Spleen (tissue), 7 donors: ENCODE measurements at regions not wholly inside any gene's neighbourhood (a gene's known extent, or its start where the extent isn't known, plus 50 kb on each side); places are given as distances from the start of the nearest gene placed in this dataset.

Experiments used
- POLR2A ChIP-seq, 3 donors: fragments of 450-650 bp; IDR thresholded peaks; one replicate each; pipeline ENCODE4 v1.5.1; 2017; ENCODE audit warnings: antibody characterized with exemption in 3 of 3, mild to moderate bottlenecking in 1 of 3
- TF ChIP-seq, protein P1 (sequence below), 11 experiments: fragments of 200-600 bp in 7 of 11; fragments of 450-650 bp in 4 of 11; sonication (generic) in 4 of 11; IDR thresholded peaks in 8 of 11; conservative IDR thresholded peaks in 3 of 11; 1 replicate in 7 of 11; 2 replicates in 4 of 11; pipeline versions ENCODE4 v1.4.0 to v1.8.0; 2016 to 2021; ENCODE audit warnings: antibody characterized with exemption in 11 of 11, inconsistent platforms in 4 of 11, mild to moderate bottlenecking in 1 of 11
- donor health status: DM: no; HTN: no; CAD: no; lungs with moderate emphysema.
- donor health status: DM: no; HTN: no; CAD: no.
- donor health status: DM: no; HTN: no; CAD: no.

GRCh38 chr18:10312326-10313015, 142.0 kb upstream of the APCDD1 start:
- no peak for TF ChIP-seq POLR2A (IDR thresholded peaks at IDR 0.05)
- TF ChIP-seq, protein P1, sequence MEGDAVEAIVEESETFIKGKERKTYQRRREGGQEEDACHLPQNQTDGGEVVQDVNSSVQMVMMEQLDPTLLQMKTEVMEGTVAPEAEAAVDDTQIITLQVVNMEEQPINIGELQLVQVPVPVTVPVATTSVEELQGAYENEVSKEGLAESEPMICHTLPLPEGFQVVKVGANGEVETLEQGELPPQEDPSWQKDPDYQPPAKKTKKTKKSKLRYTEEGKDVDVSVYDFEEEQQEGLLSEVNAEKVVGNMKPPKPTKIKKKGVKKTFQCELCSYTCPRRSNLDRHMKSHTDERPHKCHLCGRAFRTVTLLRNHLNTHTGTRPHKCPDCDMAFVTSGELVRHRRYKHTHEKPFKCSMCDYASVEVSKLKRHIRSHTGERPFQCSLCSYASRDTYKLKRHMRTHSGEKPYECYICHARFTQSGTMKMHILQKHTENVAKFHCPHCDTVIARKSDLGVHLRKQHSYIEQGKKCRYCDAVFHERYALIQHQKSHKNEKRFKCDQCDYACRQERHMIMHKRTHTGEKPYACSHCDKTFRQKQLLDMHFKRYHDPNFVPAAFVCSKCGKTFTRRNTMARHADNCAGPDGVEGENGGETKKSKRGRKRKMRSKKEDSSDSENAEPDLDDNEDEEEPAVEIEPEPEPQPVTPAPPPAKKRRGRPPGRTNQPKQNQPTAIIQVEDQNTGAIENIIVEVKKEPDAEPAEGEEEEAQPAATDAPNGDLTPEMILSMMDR (IDR thresholded peaks at IDR 0.05 in 8 of 11, conservative IDR thresholded peaks at IDR 0.05 in 3 of 11) = no peak
